GM12873 (cell line): ENCODE measurements at regions not wholly inside any gene's neighbourhood (a gene's known extent, or its start where the extent isn't known, plus 50 kb on each side); places are given as distances from the start of the nearest gene placed in this dataset.

Experiments
- TF ChIP-seq, protein P1 (sequence below): IDR thresholded peaks from 2 replicates; pipeline ENCODE4 v1.5.1; 2012; ENCODE audit warnings: low read depth, mild to moderate bottlenecking, moderate library complexity, low read length, control low read depth; ENCODE audit not compliant: insufficient read depth; ENCODE audit errors: missing control alignments

GRCh38 chr10:36116731-36117130 lies 474.6 kb upstream of the FZD8 start:
- TF ChIP-seq, protein P1, sequence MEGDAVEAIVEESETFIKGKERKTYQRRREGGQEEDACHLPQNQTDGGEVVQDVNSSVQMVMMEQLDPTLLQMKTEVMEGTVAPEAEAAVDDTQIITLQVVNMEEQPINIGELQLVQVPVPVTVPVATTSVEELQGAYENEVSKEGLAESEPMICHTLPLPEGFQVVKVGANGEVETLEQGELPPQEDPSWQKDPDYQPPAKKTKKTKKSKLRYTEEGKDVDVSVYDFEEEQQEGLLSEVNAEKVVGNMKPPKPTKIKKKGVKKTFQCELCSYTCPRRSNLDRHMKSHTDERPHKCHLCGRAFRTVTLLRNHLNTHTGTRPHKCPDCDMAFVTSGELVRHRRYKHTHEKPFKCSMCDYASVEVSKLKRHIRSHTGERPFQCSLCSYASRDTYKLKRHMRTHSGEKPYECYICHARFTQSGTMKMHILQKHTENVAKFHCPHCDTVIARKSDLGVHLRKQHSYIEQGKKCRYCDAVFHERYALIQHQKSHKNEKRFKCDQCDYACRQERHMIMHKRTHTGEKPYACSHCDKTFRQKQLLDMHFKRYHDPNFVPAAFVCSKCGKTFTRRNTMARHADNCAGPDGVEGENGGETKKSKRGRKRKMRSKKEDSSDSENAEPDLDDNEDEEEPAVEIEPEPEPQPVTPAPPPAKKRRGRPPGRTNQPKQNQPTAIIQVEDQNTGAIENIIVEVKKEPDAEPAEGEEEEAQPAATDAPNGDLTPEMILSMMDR, result no peak

DNA sequence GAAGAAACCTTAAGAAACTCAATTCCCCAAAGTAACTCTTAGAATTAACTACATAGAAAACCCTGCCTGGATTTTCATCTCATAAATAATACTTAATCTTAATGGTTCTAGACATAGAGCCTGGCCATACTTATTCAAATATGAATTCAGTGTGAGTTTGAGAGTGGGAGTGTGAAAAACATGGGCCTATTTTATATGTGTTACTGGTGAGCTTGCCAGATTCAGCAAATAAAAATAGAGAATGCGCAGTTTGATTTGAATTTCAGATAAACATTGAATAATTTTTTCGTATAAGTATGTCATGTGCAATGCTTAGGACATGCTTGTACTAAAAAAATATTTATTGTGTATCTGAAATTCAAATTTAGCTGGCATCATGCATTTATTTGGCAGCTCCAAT lies 473.9 kb upstream of the FZD8 start:
- TF ChIP-seq, protein P1, result no peak

DNA sequence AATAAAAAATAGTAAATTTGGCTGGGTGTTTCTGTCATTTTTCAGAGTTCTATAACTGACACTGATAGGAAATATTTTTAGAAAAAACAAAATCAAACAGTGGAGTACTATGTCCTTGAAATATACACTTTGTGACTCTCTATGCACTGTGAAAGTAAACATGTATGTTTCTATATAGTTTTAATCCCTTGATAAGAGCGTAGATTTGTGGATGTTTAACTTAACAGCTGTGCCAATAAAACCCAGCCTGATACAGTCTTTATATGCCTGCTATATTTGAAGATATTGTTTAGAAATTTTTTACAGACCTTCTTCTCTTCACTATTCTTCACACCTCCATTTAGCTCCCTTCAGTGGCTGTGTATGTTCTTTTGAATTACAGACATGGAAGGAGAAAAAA lies 473.3 kb upstream of the FZD8 start:
- TF ChIP-seq, protein P1, result no peak

DNA sequence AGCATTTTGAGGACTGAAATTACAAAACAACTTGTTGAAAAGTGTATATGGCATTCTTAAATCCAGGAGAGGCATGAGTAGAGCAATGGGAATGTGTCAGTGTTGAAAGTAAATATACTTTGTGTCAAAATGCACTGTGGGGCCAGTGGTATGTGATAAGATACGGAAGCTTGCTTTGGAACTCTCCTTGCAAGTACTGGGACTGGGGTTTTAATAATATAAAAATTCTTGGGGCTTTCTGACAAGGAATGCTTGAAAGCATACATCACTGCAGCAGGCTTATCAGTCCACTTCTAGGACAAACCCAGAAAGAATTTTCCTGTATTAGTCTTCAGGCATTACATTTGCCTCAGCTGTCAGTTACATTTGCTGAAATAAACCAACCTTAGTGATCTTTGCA lies 472.8 kb upstream of the FZD8 start:
- TF ChIP-seq, protein P1, result no peak

DNA sequence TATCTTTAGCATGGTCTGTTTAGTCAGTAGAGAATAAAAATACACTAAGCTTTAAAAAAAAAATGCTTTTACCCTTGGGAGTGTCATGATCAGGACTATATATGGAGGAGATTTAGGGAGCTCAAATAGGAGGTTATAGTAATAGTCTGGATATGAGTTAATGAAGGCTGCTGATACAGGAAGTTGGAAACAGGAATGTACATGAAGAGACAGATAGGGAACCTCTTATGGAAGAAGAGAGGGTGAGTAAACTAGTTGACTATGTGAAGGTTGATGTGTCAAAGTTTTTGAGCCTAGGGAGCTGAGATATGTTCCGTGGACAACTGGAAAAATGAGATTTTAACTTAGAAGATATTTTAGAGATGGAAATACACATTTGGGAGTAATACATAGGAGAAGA lies 472.0 kb upstream of the FZD8 start:
- TF ChIP-seq, protein P1, result no peak

- TF ChIP-seq, protein P1, result no peak
Measured at GRCh38 chr10:36111676-36112075, 469.6 kb upstream of the FZD8 start.

DNA sequence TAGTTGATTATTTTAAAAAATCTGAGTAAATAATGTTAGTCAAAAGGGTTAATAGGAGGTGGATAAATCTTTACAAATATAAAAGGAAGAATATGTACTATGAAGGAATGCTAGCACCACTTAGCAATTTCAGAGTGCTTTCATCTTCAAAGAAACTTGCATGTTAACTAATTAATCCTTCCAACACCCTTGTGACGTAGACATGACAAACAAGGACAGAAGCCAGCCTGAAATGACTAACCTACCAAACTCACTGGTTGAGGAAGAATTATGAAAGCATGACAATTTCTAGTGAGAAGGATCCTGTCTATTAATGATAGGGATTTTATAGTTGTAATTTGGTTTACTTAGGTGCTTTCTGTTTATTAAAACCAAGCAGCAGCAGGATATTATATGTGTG lies 468.0 kb upstream of the FZD8 start:
- TF ChIP-seq, protein P1, result no peak
